Ammon's horn (tissue), 1 donor: ENCODE measurements at regions not wholly inside any gene's neighbourhood (a gene's known extent, or its start where the extent isn't known, plus 50 kb on each side); places are given as distances from the start of the nearest gene placed in this dataset.

Experiments used
- DNase-seq: peaks from one replicate; pipeline ENCODE4 v3.0.0-alpha.2; 2016; ENCODE audit warnings: low spot score

- DNase-seq: no peak
Observed at GRCh38 chr2:145059343-145059742, 539.4 kb upstream of the ZEB2 start.

DNA sequence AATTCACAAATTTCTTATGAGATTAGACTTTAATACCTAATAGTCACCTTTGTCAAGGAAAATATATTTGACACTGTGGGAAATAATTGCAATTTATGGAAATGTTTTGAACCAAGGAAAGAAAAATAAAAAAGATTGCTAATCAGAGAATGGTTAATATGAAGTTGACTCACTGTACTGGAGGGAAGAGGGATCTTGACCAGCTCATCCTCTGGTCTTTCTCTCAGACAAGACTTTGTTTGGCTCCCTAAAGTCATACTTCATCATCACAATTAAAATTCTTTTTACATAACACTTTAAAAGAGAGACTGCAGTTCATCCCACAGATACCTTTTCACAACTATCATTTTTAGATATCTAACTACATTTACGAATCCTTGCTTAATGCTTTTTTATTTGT is 538.5 kb upstream of the ZEB2 start:
- DNase-seq: no peak

DNA sequence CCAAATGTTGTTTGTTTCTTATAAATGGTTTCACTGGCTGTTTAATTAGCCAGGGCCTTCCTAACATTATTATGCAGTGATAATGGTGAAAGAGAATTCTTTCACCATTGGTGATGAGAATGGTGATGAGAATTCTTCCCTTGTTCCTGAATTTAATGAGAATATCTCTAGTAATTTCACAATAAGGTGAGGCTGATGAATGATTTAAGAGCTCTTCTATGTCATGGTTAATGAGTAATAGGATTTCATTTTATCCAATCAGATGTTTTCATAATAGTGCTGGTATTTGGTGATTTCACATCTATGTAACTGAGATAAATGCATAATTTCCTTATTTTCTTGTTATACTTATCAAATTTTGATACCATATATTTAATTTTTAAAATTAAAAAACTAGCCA is 535.7 kb upstream of the ZEB2 start:
- no peak for DNase-seq

GRCh38 chr2:145050134-145050533 is 530.2 kb upstream of the ZEB2 start:
- DNase-seq: no peak

DNA sequence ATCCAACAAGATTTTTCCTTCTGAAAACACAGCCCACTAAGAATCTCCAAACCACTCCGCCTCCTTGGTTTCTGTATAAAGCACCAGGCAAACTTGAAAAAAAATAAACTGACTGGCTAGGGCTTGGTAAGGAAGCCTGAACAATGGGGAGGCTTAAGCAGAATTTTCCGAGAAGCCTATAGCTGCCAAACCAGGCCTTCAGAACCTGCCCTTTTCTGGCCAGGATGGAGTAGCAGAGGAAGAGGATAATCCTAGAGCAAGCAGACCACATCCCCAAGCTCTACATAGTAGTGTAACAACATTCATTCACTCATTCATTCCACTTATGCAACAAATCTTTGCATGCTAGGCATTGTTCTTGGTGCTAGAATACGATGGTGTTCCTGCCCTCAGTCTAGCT is 529.6 kb upstream of the ZEB2 start:
- no peak for DNase-seq

GRCh38 chr2:145047554-145047953 is 527.6 kb upstream of the ZEB2 start:
- DNase-seq: no peak

DNA sequence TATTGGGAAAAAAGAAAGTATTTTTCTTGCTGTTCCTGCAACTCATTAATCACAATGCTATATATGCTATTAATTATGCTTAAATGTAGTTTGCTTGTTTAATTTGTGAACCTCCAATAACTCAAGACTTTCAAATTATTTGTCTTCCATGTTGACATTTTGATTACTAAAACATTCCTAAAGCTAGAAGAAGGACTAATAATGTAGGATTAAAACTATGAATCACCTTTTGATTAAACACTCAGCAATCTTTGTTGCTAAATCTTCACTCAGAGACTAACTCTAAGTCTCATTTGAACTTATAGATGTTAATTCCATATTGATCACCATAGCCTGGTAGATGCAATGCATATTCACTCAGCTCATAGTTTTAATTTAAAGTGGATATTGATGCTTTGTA is 524.6 kb upstream of the ZEB2 start:
- no peak for DNase-seq

- DNase-seq: peak; percentile 83
Observed at GRCh38 chr2:145043399-145043834, 523.5 kb upstream of the ZEB2 start.

GRCh38 chr2:145041706-145042105 is 521.8 kb upstream of the ZEB2 start:
- no peak for DNase-seq

DNA sequence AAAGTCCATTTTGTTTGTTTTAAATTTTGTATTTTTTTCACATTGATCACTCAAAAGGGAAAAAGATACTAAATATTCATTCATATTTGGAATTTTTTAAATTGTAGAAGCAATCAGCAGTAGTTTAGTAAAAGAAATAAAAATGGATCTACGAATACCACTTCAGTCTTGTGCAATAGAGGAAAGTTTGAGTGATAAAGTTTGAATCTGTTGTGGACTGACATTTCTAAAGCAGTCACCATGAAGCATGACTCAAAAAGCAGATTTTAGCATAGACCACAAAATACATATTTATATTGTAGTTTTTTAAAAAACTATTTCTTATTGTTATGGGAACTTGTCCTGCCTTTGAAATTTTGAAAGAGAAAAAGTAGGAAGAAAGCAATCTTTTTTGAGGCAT is 520.5 kb upstream of the ZEB2 start:
- DNase-seq: no peak

DNA sequence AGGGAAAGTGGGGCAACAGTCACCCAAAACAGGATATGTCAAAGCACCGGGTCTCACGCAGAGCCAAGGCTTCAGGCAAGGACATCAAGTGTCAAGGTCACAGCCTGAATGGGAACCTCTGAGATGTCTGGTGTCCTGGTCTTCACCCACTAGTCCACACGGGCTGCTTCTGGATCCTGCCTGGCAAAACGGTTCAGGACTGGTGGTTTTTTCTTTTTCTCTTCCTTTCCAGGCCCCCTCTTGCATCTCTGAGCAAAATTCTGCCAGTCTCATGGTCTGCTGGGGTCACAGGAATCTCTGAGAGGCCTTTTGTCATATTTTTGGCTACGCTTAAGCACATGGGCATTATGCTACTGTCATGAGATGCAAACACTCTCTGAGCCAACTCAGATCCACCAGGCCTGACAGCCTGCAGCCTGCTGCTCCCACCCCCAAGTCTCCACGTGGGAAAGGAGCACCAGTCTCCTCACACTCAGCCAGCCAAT is 518.2 kb upstream of the ZEB2 start:
- peak; percentile 87 for DNase-seq

DNA sequence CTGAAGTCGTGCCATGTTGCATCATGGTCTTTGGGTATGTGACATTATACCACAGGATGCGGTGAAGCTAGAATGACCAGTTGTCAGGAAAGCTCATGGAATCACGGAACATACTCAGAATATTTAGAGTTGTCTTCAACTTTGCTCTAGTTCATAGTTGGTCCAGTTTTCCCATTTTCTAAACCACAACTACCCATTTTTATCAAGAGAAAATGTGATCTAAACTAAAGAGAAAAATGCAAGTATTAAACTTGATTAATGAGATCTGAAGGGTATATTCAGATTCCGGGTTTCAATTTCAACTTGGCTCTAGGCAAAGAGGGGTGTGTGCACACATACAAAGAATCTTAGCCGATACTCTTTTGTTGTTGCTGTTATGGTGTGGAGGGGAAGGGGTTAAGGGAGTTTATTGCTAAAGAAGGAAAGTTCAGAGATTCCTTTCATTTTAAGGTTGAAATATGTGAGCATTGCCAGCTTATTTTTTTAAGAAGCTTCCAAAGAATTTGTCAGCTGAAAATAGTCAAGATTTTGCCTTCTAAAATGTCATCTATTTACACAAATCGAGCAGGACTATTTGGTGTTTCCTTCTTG is 516.6 kb upstream of the ZEB2 start:
- no peak for DNase-seq

DNA sequence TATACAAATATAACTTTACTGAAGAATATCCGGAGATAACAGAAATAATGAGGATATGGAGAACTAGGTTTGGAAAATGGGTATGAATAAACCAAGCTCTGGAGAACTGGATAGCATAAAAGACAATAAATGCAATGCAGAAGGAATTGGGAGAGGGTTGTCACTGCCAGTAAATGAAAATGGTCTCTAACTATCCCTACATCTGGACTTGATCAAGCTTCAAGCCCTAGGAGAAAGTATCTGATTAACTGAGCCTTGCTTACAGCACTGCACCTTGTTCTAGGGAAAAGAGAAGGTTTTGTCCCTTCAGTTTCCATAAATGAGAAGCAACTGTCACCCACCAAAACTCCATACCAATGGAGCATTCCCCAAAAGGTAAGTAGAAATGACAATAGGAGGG is 514.6 kb upstream of the ZEB2 start:
- DNase-seq: no peak

GRCh38 chr2:145033438-145033837 is 513.5 kb upstream of the ZEB2 start:
- no peak for DNase-seq

DNA sequence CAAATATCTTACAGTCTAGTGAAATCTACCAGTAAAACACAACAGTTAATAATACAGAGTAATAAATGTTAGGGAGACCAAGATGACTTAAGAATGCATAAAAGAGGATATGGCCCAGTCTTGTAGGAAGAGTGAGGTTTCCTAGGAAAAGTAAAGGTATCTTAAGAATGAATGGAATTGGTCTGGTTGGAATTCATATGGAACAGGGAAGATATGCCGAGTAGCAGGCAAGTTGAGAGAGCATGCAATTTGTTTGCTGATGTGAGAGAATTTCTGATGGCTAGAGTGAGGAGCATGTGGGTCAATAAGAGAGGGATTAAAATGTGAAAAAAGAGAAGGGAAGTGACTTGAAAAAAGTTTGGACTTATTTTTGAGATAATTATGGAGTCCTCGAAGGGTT is 512.9 kb upstream of the ZEB2 start:
- DNase-seq: no peak

DNA sequence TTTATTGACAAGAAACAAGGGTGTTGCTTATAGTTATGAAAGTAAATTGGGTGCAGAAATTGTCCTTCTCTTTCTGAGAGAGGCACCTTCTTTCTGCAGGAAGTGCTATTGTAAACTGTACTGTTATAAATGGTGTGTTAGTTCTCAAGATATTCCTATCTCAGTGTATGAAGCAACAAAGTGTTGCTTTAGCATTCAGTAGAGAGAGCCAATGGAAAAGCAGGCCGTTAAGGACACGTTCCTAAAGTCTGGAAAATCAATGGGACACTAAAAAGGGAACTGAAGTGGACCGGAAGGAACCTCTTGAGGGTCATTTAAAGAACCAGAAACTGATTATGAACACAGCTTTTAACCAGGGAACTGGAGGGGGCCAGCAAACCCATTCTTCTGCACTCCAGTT is 510.0 kb upstream of the ZEB2 start:
- no peak for DNase-seq

GRCh38 chr2:145029081-145029480 is 509.2 kb upstream of the ZEB2 start:
- DNase-seq: no peak

- no peak for DNase-seq
Observed at GRCh38 chr2:145028101-145028920, 508.4 kb upstream of the ZEB2 start.

- no peak for DNase-seq
Observed at GRCh38 chr2:145026456-145027455, 506.8 kb upstream of the ZEB2 start.

DNA sequence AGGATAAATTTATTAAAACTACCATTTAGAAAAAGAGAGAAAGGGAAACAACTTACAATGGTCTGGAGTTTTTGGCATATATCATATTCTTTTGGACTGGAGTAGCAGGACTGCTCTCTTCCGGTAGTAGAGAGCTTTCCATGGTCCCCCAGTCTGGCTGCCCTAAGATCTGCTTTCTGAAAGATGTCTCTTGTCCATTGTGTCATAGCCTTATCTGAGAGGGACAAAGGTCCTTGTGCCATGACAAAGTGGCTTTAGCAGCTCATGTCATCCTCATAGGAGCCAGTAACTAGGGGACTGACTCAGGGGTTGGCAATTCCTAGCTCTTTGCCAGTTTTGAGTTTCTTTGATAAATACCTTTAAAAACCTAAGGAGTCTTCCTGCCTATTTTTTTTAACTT is 505.5 kb upstream of the ZEB2 start:
- DNase-seq: no peak

DNA sequence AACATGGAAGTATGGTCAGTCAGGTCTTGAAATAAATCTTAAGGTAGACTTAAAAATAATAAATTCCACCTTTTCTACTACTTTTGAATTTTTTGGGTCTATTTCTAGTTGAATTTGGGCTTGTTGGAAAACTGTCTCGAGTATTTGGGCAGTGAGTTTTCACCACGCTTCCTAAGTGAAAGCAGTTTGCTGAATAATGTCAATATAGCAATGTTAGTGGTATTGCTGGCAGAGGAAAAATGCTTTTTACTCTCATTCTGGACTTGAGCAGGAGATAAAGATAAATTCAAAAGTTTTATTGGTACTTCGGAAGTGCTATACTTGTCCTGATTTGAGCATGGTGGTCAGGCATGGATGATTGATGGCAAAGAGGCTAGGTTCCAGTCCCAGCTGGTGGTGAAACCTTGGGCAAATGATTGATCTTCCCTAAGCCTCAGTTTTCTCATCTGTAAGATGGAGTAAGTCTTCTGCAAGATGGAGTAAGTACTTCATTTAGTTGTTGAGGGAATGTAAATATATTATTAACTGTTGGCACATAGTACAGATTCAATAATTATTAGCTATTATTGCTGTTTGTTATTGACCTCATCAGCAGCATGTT is 503.5 kb upstream of the ZEB2 start:
- DNase-seq: no peak
